Activated CD4-positive, alpha-beta memory T cell treated with anti-CD3 and anti-CD28 coated beads for 36 hours (primary cell): ENCODE measurements at regions not wholly inside any gene's neighbourhood (a gene's known extent, or its start where the extent isn't known, plus 50 kb on each side); places are given as distances from the start of the nearest gene placed in this dataset.

Experiments
- CTCF ChIA-PET: fragments of 350-600 bp; sonication (Branson Sonifier 250); formaldehyde crosslinking; loops from one replicate; lab custom pipeline; 2021; ENCODE audit warnings: antibody characterized with exemption, inconsistent platforms; lab: Charles Lee
- POLR2A ChIA-PET: fragments of 350-600 bp; sonication (Branson Sonifier 250); formaldehyde crosslinking; loops from one replicate; lab custom pipeline; 2021; ENCODE audit warnings: antibody characterized with exemption; lab: Charles Lee
- DNase-seq: peaks from one replicate; pipeline ENCODE4 v3.0.0-alpha.2; 2020
- H3K27ac Mint-ChIP-seq: one replicate; pipeline ENCODE4 v1.8.0; 2021; ENCODE audit warnings: mixed read lengths
- H3K27me3 Mint-ChIP-seq: one replicate; pipeline ENCODE4 v1.8.0; 2021; ENCODE audit warnings: mixed read lengths
- H3K36me3 Mint-ChIP-seq: one replicate; pipeline ENCODE4 v1.8.0; 2021; ENCODE audit warnings: mixed read lengths
- H3K4me1 Mint-ChIP-seq: one replicate; pipeline ENCODE4 v1.8.0; 2021; ENCODE audit warnings: low read depth, mixed read lengths
- H3K4me3 Mint-ChIP-seq: one replicate; pipeline ENCODE4 v1.8.0; 2021; ENCODE audit warnings: mild to moderate bottlenecking, mixed read lengths
- H3K9me3 Mint-ChIP-seq: one replicate; pipeline ENCODE4 v1.8.0; 2021; ENCODE audit warnings: mixed read lengths
- intact Hi-C: fragments of 100-400 bp; cut with micrococcal nuclease; formaldehyde crosslinking; loops from one replicate; pipeline ENCODE4 v1.15.1; 2023

- intact Hi-C loops, result no loop called here
- DNase-seq, result no peak
- H3K27ac Mint-ChIP-seq, result no peak overlapping the region
- H3K4me3 Mint-ChIP-seq, result no peak overlapping the region
- no peaks in the 10 kb centered on the region for H3K9me3 Mint-ChIP-seq
- no peaks in the 10 kb centered on the region for H3K4me1 Mint-ChIP-seq
- ChIA-PET POLR2A (no interaction called here), CTCF (interaction anchor here (0.6 to 1.9 kb wide), 7 partner anchors 9 to 778 kb away, joined by 3 to 9 read pairs (median 4); no protein-coding TSS in a partner anchor)
- H3K27me3 Mint-ChIP-seq, result peaks cover 2% of the 10 kb centered on the region
- no peaks in the 10 kb centered on the region for H3K36me3 Mint-ChIP-seq
Observed at GRCh38 chr4:35933901-35934300, 310.4 kb downstream of the ARAP2 start.

GRCh38 chr4:35934320-35934981, 309.9 kb downstream of the ARAP2 start:
- H3K9me3 Mint-ChIP-seq, result no peaks in the 10 kb centered on the region
- POLR2A ChIA-PET, result no interaction called here
- H3K27me3 Mint-ChIP-seq, result peaks cover 2% of the 10 kb centered on the region
- no peak overlapping the region for H3K27ac Mint-ChIP-seq
- no peak for DNase-seq
- H3K4me1 Mint-ChIP-seq, result no peaks in the 10 kb centered on the region
- H3K36me3 Mint-ChIP-seq, result no peaks in the 10 kb centered on the region
- H3K4me3 Mint-ChIP-seq, result no peak overlapping the region
- CTCF ChIA-PET, result interaction anchor here (0.6 to 1.9 kb wide), 12 partner anchors 9 to 779 kb away, joined by 3 to 9 read pairs (median 4); no protein-coding TSS in a partner anchor
- intact Hi-C loops, result no loop called here

GRCh38 chr4:35938936-35939335, 305.4 kb downstream of the ARAP2 start:
- intact Hi-C loops, result no loop called here
- Mint-ChIP-seq H3K9me3 (no peaks in the 10 kb centered on the region), H3K4me3 (no peak overlapping the region), H3K4me1 (no peaks in the 10 kb centered on the region), H3K27me3 (peaks cover 2% of the 10 kb centered on the region), H3K27ac (no peak overlapping the region), H3K36me3 (no peaks in the 10 kb centered on the region)
- ChIA-PET CTCF (no interaction called here), POLR2A (no interaction called here)
- DNase-seq, result no peak

- Mint-ChIP-seq H3K36me3 (no peaks in the 10 kb centered on the region), H3K27ac (no peak overlapping the region), H3K27me3 (peaks cover 2% of the 10 kb centered on the region), H3K9me3 (no peaks in the 10 kb centered on the region), H3K4me3 (no peak overlapping the region), H3K4me1 (no peaks in the 10 kb centered on the region)
- POLR2A ChIA-PET, result no interaction called here
- CTCF ChIA-PET, result no interaction called here
- intact Hi-C loops, result no loop called here
- no peak for DNase-seq
Observed at GRCh38 chr4:35939751-35940150, 304.6 kb downstream of the ARAP2 start.

- H3K27ac Mint-ChIP-seq, result no peak overlapping the region
- H3K27me3 Mint-ChIP-seq, result peaks cover 2% of the 10 kb centered on the region
- intact Hi-C loops, result no loop called here
- no peaks in the 10 kb centered on the region for H3K4me1 Mint-ChIP-seq
- H3K9me3 Mint-ChIP-seq, result no peaks in the 10 kb centered on the region
- ChIA-PET CTCF (no interaction called here), POLR2A (no interaction called here)
- H3K4me3 Mint-ChIP-seq, result no peak overlapping the region
- DNase-seq, result no peak
- no peaks in the 10 kb centered on the region for H3K36me3 Mint-ChIP-seq
Observed at GRCh38 chr4:35942092-35942491, 302.2 kb downstream of the ARAP2 start.

- Mint-ChIP-seq H3K4me3 (no peak overlapping the region), H3K4me1 (no peaks in the 10 kb centered on the region), H3K36me3 (no peaks in the 10 kb centered on the region), H3K27me3 (peaks cover 2% of the 10 kb centered on the region), H3K27ac (no peak overlapping the region), H3K9me3 (no peaks in the 10 kb centered on the region)
- intact Hi-C loops, result no loop called here
- DNase-seq, result no peak
- ChIA-PET POLR2A (no interaction called here), CTCF (interaction anchor here (0.8 kb wide), 1 partner anchor 9 kb away, joined by 6 read pairs; no protein-coding TSS in a partner anchor)
Observed at GRCh38 chr4:35943606-35944005, 300.7 kb downstream of the ARAP2 start.

- no peak for DNase-seq
- H3K27me3 Mint-ChIP-seq, result no peaks in the 10 kb centered on the region
- peaks cover 8% of the 10 kb centered on the region for H3K9me3 Mint-ChIP-seq
- no peak overlapping the region for H3K27ac Mint-ChIP-seq
- intact Hi-C loops, result no loop called here
- H3K36me3 Mint-ChIP-seq, result no peaks in the 10 kb centered on the region
- H3K4me3 Mint-ChIP-seq, result no peak overlapping the region
- H3K4me1 Mint-ChIP-seq, result no peaks in the 10 kb centered on the region
- CTCF ChIA-PET, result no interaction called here
- POLR2A ChIA-PET, result no interaction called here
Observed at GRCh38 chr4:35948171-35948570, 296.1 kb downstream of the ARAP2 start.

GRCh38 chr4:35950442-35950841, 293.9 kb downstream of the ARAP2 start:
- DNase-seq, result no peak
- no peaks in the 10 kb centered on the region for H3K27me3 Mint-ChIP-seq
- H3K9me3 Mint-ChIP-seq, result peaks cover 26% of the 10 kb centered on the region
- intact Hi-C loops, result no loop called here
- H3K27ac Mint-ChIP-seq, result no peak overlapping the region
- H3K4me1 Mint-ChIP-seq, result no peaks in the 10 kb centered on the region
- CTCF ChIA-PET, result no interaction called here
- no peaks in the 10 kb centered on the region for H3K36me3 Mint-ChIP-seq
- H3K4me3 Mint-ChIP-seq, result no peak overlapping the region
- POLR2A ChIA-PET, result no interaction called here

GRCh38 chr4:35952751-35953150, 291.6 kb downstream of the ARAP2 start:
- Mint-ChIP-seq H3K4me1 (no peaks in the 10 kb centered on the region), H3K9me3 (peaks cover 35% of the 10 kb centered on the region), H3K27me3 (no peaks in the 10 kb centered on the region), H3K27ac (no peak overlapping the region), H3K4me3 (no peak overlapping the region), H3K36me3 (no peaks in the 10 kb centered on the region)
- intact Hi-C loops, result no loop called here
- CTCF ChIA-PET, result no interaction called here
- DNase-seq, result no peak
- POLR2A ChIA-PET, result no interaction called here

GRCh38 chr4:35963383-35963782, 280.9 kb downstream of the ARAP2 start:
- DNase-seq, result no peak
- intact Hi-C loops, result no loop called here
- no peaks in the 10 kb centered on the region for H3K36me3 Mint-ChIP-seq
- no peak overlapping the region for H3K4me3 Mint-ChIP-seq
- peaks cover 3% of the 10 kb centered on the region for H3K4me1 Mint-ChIP-seq
- CTCF ChIA-PET, result interaction anchor here (0.6 kb wide), 1 partner anchor 242 kb away, joined by 3 read pairs; no protein-coding TSS in a partner anchor
- H3K9me3 Mint-ChIP-seq, result no peaks in the 10 kb centered on the region
- POLR2A ChIA-PET, result no interaction called here
- no peaks in the 10 kb centered on the region for H3K27me3 Mint-ChIP-seq
- H3K27ac Mint-ChIP-seq, result no peak overlapping the region

GRCh38 chr4:35963974-35964515, 280.3 kb downstream of the ARAP2 start:
- intact Hi-C loops, result no loop called here
- ChIA-PET CTCF (no interaction called here), POLR2A (no interaction called here)
- DNase-seq, result no peak
- no peak overlapping the region for H3K4me3 Mint-ChIP-seq
- H3K36me3 Mint-ChIP-seq, result no peaks in the 10 kb centered on the region
- H3K9me3 Mint-ChIP-seq, result no peaks in the 10 kb centered on the region
- peaks cover 3% of the 10 kb centered on the region for H3K4me1 Mint-ChIP-seq
- no peak overlapping the region for H3K27ac Mint-ChIP-seq
- no peaks in the 10 kb centered on the region for H3K27me3 Mint-ChIP-seq

- ChIA-PET CTCF (no interaction called here), POLR2A (no interaction called here)
- no peaks in the 10 kb centered on the region for H3K27me3 Mint-ChIP-seq
- H3K9me3 Mint-ChIP-seq, result no peaks in the 10 kb centered on the region
- no peak overlapping the region for H3K27ac Mint-ChIP-seq
- DNase-seq, result no peak
- H3K36me3 Mint-ChIP-seq, result no peaks in the 10 kb centered on the region
- peaks cover 3% of the 10 kb centered on the region for H3K4me1 Mint-ChIP-seq
- no peak overlapping the region for H3K4me3 Mint-ChIP-seq
- intact Hi-C loops, result no loop called here
Observed at GRCh38 chr4:35965300-35965699, 279.0 kb downstream of the ARAP2 start.

- Mint-ChIP-seq H3K36me3 (no peaks in the 10 kb centered on the region), H3K4me3 (no peak overlapping the region), H3K4me1 (peaks cover 10% of the 10 kb centered on the region), H3K27ac (no peak overlapping the region), H3K9me3 (no peaks in the 10 kb centered on the region), H3K27me3 (no peaks in the 10 kb centered on the region)
- DNase-seq, result no peak
- CTCF ChIA-PET, result no interaction called here
- POLR2A ChIA-PET, result no interaction called here
- intact Hi-C loops, result no loop called here
Observed at GRCh38 chr4:35966566-35966965, 277.7 kb downstream of the ARAP2 start.
